ENCODE measurements at regions not wholly inside any gene's neighbourhood (a gene's known extent, or its start where the extent isn't known, plus 50 kb on each side); places are given as distances from the start of the nearest gene placed in this dataset.

DNA sequence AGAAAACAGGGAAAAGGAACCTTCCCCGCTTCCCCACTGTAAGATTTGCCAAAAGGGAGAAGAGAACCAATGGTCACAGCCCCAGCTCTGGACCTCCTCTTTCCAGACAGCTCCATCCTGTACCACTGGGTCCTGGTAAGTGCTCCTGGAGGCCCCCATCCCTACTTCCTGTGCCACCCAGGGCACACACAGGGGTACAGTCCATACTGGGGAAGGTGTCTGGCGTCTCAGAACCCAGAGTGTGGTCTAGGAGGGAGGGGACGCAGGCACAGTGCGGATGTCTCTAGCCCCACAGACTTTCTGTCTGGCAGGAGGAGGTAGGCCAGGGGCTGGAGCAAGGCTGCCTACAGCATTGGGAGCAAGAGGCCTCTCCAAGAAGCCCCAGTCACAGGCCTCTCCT lies 213.3 kb upstream of the IGFBP3 start:
- Histone ChIP-seq H3K27ac (no peak overlapping the region), H3K27me3 (no peaks in the 10 kb centered on the region), H3K4me1 (no peaks in the 10 kb centered on the region), H3K9me3 (no peaks in the 10 kb centered on the region), H3K36me3 (no peaks in the 10 kb centered on the region), H3K4me3 (no peak overlapping the region)
- in situ Hi-C loops (cut with MboI; ENCODE audit: low sequenced_read_pairs in 4 of 4) (no loop called here), intact Hi-C loops (cut with DNase I; ENCODE audit: low total_unique reads) (no loop called here)
- ATAC-seq (no peak), DNase-seq (no peak)
- TF ChIP-seq CTCF (IDR thresholded peaks at IDR 0.05 in 4 of 5, conservative IDR thresholded peaks at IDR 0.05 in 1 of 5) (no peak), POLR2A (IDR thresholded peaks at IDR 0.05) (no peak)

GRCh38 chr7:46133751-46134150 lies 212.7 kb upstream of the IGFBP3 start:
- ATAC-seq: no peak
- in situ Hi-C loops (cut with MboI; ENCODE audit: low sequenced_read_pairs in 4 of 4): no loop called here
- intact Hi-C loops (cut with DNase I; ENCODE audit: low total_unique reads): no loop called here
- no peak for DNase-seq
- Histone ChIP-seq H3K9me3 (no peaks in the 10 kb centered on the region), H3K4me3 (no peak overlapping the region), H3K36me3 (no peaks in the 10 kb centered on the region), H3K4me1 (no peaks in the 10 kb centered on the region), H3K27me3 (no peaks in the 10 kb centered on the region), H3K27ac (no peak overlapping the region)
- TF ChIP-seq POLR2A (IDR thresholded peaks at IDR 0.05): no peak
- TF ChIP-seq CTCF (IDR thresholded peaks at IDR 0.05 in 4 of 5, conservative IDR thresholded peaks at IDR 0.05 in 1 of 5): no peak

DNA sequence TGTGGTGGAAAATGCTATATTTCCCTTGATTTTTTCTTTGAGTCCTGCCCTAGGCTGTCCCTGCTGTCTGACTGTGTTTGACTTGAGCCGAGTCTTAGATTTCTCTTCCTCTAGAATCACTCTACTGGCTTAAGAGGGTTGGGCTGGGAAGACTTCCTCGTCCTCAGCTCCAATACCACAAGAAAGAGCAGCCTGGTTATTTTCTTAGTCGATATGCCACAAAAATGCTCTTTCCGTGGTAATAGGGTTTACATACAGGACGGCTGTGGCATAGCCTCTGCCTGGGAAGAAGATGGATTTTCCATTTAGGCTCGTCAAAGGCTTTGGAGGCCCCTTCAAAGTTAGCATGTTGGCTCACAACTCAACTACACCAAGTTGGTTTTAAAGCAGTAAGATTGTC lies 212.0 kb upstream of the IGFBP3 start:
- no peaks in the 10 kb centered on the region for H3K27me3 ChIP-seq
- no peak overlapping the region for H3K27ac ChIP-seq
- TF ChIP-seq POLR2A (IDR thresholded peaks at IDR 0.05): no peak
- TF ChIP-seq CTCF (IDR thresholded peaks at IDR 0.05 in 4 of 5, conservative IDR thresholded peaks at IDR 0.05 in 1 of 5): no peak
- H3K4me3 ChIP-seq: no peak overlapping the region
- no peaks in the 10 kb centered on the region for H3K36me3 ChIP-seq
- H3K9me3 ChIP-seq: no peaks in the 10 kb centered on the region
- in situ Hi-C loops (cut with MboI; ENCODE audit: low sequenced_read_pairs in 4 of 4): no loop called here
- no peak for ATAC-seq
- no peak for DNase-seq
- no peaks in the 10 kb centered on the region for H3K4me1 ChIP-seq
- intact Hi-C loops (cut with DNase I; ENCODE audit: low total_unique reads): no loop called here

DNA sequence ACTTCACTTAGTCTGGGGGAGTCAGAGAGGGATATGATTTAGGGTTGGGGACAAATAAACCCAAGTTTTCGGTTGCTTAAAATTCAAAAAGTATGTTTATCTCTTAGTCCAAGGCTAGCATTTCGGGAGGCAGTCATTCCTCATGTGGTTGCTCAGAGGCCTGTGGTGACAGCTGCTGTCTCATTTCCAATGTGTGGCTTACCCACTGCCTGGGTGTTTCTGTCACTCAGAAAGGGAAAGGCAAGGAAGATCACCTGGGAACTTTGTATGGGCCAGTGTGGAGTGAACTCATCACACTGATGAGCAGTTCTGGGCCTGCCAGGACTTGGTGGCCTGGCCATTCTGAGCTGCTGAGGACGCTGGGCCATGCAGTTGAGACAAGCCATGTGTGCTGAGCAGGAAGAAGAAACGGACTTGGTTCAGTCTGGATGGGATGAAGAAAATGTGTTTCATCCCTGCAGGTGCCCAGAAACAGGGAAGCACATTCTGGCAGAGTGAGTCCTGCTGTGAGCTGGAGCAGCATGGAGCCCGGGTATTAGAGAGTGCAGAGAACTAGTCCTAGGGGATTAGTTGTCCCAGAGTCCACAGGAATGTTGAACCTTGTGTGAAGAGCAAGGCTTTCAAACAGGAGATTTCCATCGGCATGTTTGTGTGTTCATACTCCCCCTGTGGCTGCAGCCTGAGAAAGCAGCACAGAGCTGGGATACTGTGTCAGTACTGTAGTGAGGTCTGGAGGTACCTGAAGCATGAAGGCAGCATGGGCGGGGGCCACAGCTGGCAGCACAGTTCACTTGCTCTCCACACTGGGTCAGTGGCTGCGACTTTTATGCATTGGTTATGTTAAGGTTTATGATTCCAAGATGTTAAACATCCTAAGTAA lies 211.1 kb upstream of the IGFBP3 start:
- DNase-seq: no peak
- intact Hi-C loops (cut with DNase I; ENCODE audit: low total_unique reads) (no loop called here), in situ Hi-C loops (cut with MboI; ENCODE audit: low sequenced_read_pairs in 4 of 4) (no loop called here)
- ATAC-seq: no peak
- H3K27ac ChIP-seq: no peak overlapping the region
- no peaks in the 10 kb centered on the region for H3K36me3 ChIP-seq
- H3K27me3 ChIP-seq: no peaks in the 10 kb centered on the region
- no peaks in the 10 kb centered on the region for H3K4me1 ChIP-seq
- TF ChIP-seq POLR2A (IDR thresholded peaks at IDR 0.05): no peak
- no peak for TF ChIP-seq CTCF (IDR thresholded peaks at IDR 0.05 in 4 of 5, conservative IDR thresholded peaks at IDR 0.05 in 1 of 5)
- no peak overlapping the region for H3K4me3 ChIP-seq
- no peaks in the 10 kb centered on the region for H3K9me3 ChIP-seq
